Hematopoietic multipotent progenitor cell treated with erythropoietin and hydrocortisone succinate and interleukin-3 and kit ligand, for 6 days (in vitro differentiated cells): ENCODE measurements at regions not wholly inside any gene's neighbourhood (a gene's known extent, or its start where the extent isn't known, plus 50 kb on each side); places are given as distances from the start of the nearest gene placed in this dataset.
"Not testable (repeated sequence)": the region's sequence is repeated elsewhere in the genome, so short reads cannot be mapped to it uniquely, and the experiment has no call there.

Experiments
- DNase-seq: peaks from one replicate; pipeline ENCODE4 v3.0.0-alpha.2; 2015

GRCh38 chr6:44036699-44037101 lies 90.6 kb downstream of the MRPL14 start:
- peak; percentile 45 for DNase-seq

- no peak for DNase-seq
These were observed 91.1 kb downstream of the MRPL14 start for GRCh38 chr6:44036196-44036595.

- no peak for DNase-seq
These were observed 91.6 kb downstream of the MRPL14 start for GRCh38 chr6:44035621-44036020.

- no peak for DNase-seq
These were observed 92.3 kb downstream of the MRPL14 start for GRCh38 chr6:44034931-44035345.

GRCh38 chr6:44034391-44034861 lies 92.8 kb downstream of the MRPL14 start:
- no peak for DNase-seq

- DNase-seq = no peak
These were observed 96.3 kb downstream of the MRPL14 start for GRCh38 chr6:44030812-44031454.

- no peak for DNase-seq
These were observed 97.6 kb downstream of the MRPL14 start for GRCh38 chr6:44029444-44030185.

GRCh38 chr6:44028789-44029310 lies 98.4 kb downstream of the MRPL14 start:
- DNase-seq = no peak

GRCh38 chr6:44025226-44025625 lies 102.0 kb downstream of the MRPL14 start:
- DNase-seq = no peak

GRCh38 chr6:44024574-44025219 lies 102.6 kb downstream of the MRPL14 start:
- DNase-seq = peak; percentile 57

GRCh38 chr6:44023586-44024454 lies 103.4 kb downstream of the MRPL14 start:
- DNase-seq = no peak

- DNase-seq = no peak
These were observed 104.4 kb downstream of the MRPL14 start for GRCh38 chr6:44022671-44023352.

GRCh38 chr6:44022296-44022661 lies 105.0 kb downstream of the MRPL14 start:
- DNase-seq = no peak

GRCh38 chr6:44021589-44022295 lies 105.5 kb downstream of the MRPL14 start:
- DNase-seq = no peak

GRCh38 chr6:44020664-44021425 lies 106.4 kb downstream of the MRPL14 start:
- no peak for DNase-seq

GRCh38 chr6:44020148-44020547 lies 107.1 kb downstream of the MRPL14 start:
- no peak for DNase-seq

- DNase-seq = not testable (repeated sequence)
These were observed 109.9 kb downstream of the MRPL14 start for GRCh38 chr6:44017307-44017706.

GRCh38 chr6:44016131-44016870 lies 111.0 kb downstream of the MRPL14 start:
- no peak for DNase-seq

GRCh38 chr6:44012078-44012493 lies 115.2 kb downstream of the MRPL14 start:
- DNase-seq = peak; percentile 70
